ENCODE measurements at regions not wholly inside any gene's neighbourhood (a gene's known extent, or its start where the extent isn't known, plus 50 kb on each side); places are given as distances from the start of the nearest gene placed in this dataset.
"Not testable (repeated sequence)": the region's sequence is repeated elsewhere in the genome, so short reads cannot be mapped to it uniquely, and the experiment has no call there.

- Histone ChIP-seq H3K27ac (ENCODE audit: low read depth, low read length) (no peak overlapping the region), H3K36me3 (ENCODE audit: control insufficient read depth, insufficient read depth, low read length) (no peaks in the 10 kb centered on the region), H3K4me1 (ENCODE audit: control insufficient read depth, insufficient read depth, low read length) (peaks cover under 1% of the 10 kb centered on the region; the same call in 1 of the 2 replicates), H3K27me3 (ENCODE audit: control insufficient read depth, insufficient read depth, low read length) (no peaks in the 10 kb centered on the region), H3K9me3 (ENCODE audit: control insufficient read depth, insufficient read depth, low read depth, low read length) (no peaks in the 10 kb centered on the region), H3K4me3 (ENCODE audit: low read depth, low read length) (no peak overlapping the region), H3K9ac (ENCODE audit: low read length) (no peak overlapping the region)
Observed at GRCh38 chr3:177493091-177493490, 295.8 kb upstream of the TBL1XR1 start.

DNA sequence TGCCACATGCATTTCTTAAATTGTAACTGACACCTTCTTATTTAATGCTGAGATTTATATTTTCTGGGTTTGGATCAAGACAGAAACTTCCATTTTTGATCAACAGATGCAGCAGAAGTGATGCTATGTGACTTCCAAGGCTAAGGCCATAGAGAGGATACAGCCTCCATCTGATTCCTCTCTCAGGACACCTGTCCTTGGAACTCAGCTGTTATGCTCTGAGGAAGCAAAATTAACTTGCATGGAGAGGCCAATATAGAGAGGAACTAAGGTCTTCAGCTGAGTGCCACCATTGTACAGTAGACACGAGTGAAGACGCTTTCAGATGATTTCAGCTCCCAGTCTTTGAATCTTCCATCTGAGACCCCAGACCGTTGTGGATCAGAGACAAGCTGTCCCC, 296.9 kb upstream of the TBL1XR1 start:
- Histone ChIP-seq H3K27me3 (ENCODE audit: control insufficient read depth, insufficient read depth, low read length) (no peaks in the 10 kb centered on the region), H3K9ac (ENCODE audit: low read length) (no peak overlapping the region), H3K4me1 (ENCODE audit: control insufficient read depth, insufficient read depth, low read length) (no peaks in the 10 kb centered on the region; the same call in 1 of the 2 replicates), H3K27ac (ENCODE audit: low read depth, low read length) (no peak overlapping the region), H3K9me3 (ENCODE audit: control insufficient read depth, insufficient read depth, low read depth, low read length) (no peaks in the 10 kb centered on the region), H3K4me3 (ENCODE audit: low read depth, low read length) (no peak overlapping the region), H3K36me3 (ENCODE audit: control insufficient read depth, insufficient read depth, low read length) (no peaks in the 10 kb centered on the region)

DNA sequence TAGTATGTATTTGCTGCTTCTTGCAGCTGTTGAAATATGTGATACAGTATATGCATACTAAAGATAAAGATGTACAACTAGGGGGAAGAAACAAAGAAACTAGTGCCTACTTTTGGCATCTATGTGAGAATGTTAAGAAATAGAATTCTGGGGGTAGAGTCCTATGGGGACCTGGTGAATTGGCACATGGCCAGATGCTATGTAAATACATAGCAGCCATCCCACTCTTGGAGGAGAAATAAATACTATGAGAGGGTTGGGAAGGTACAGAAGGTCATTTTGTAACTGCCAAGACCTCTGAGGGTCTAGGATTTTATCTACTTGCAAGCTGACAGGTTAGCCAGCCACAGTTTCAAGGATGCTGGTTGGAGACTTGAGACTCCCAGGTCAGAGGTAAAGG, 298.3 kb upstream of the TBL1XR1 start:
- Histone ChIP-seq H3K4me3 (ENCODE audit: low read depth, low read length) (no peak overlapping the region), H3K27me3 (ENCODE audit: control insufficient read depth, insufficient read depth, low read length) (no peaks in the 10 kb centered on the region), H3K27ac (ENCODE audit: low read depth, low read length) (no peak overlapping the region), H3K9ac (ENCODE audit: low read length) (no peak overlapping the region), H3K4me1 (ENCODE audit: control insufficient read depth, insufficient read depth, low read length) (no peaks in the 10 kb centered on the region; the same call in 1 of the 2 replicates), H3K9me3 (ENCODE audit: control insufficient read depth, insufficient read depth, low read depth, low read length) (no peaks in the 10 kb centered on the region), H3K36me3 (ENCODE audit: control insufficient read depth, insufficient read depth, low read length) (no peaks in the 10 kb centered on the region)

DNA sequence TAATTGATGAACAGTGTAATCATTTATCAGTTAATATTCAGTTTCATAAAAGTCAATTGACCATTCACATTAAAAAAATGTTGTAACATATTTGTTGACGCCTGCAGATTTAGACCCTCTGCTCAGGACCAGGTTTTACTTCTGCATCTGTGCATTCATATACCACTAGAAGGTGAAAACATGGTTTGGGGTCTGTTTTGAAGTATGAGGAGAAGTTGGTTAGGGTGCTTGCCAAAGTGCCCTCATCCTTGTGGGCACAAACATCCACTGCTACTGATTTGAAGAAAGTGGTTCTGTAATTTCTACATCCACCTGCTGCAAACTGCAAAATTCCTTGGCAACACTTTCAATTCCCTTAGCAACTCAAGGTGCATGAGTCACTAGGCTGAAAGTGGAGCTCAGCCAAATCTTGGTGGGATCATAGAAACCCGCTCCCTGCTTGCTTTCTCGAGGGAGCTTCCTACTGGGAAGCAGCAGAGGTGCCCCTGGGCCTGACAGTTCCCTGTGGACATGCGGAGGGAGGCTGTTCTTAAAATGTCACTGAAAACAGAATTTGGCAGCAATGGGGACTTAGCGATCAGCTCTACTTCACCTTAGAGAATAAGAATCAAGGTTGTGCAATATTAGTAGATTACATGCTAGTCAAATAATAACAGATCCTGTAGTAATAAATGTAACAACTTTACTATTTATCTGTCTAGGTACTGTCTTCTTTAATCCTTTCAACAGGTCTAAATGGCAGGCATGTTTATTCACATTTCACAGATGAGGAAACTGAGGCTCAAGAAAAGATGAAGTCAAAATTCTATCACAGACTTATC, 301.0 kb upstream of the TBL1XR1 start:
- Histone ChIP-seq H3K9ac (ENCODE audit: low read length) (no peak overlapping the region), H3K4me3 (ENCODE audit: low read depth, low read length) (no peak overlapping the region), H3K27ac (ENCODE audit: low read depth, low read length) (no peak overlapping the region), H3K9me3 (ENCODE audit: control insufficient read depth, insufficient read depth, low read depth, low read length) (no peaks in the 10 kb centered on the region), H3K36me3 (ENCODE audit: control insufficient read depth, insufficient read depth, low read length) (no peaks in the 10 kb centered on the region), H3K27me3 (ENCODE audit: control insufficient read depth, insufficient read depth, low read length) (no peaks in the 10 kb centered on the region), H3K4me1 (ENCODE audit: control insufficient read depth, insufficient read depth, low read length) (no peaks in the 10 kb centered on the region)

DNA sequence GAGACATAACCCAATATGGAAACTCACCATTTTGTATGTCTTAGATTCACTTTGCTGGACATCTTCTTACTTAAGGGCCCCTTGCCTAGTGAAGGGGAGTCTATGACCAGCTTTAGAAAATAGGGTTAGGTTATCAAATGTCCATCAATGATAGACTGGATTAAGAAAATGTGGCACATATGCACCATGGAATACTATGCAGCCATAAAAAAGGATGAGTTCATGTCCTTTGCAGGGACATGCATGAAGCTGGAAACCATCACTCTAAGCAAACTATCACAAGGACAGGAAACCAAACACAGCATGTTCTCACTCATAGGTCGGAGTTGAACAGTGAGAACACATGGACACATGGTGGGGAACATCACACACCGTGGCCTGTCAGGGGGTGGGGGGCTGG, 301.8 kb upstream of the TBL1XR1 start:
- H3K27me3 ChIP-seq (ENCODE audit: control insufficient read depth, insufficient read depth, low read length); H3K4me1 ChIP-seq (ENCODE audit: control insufficient read depth, insufficient read depth, low read length); H3K9ac ChIP-seq (ENCODE audit: low read length); H3K27ac ChIP-seq (ENCODE audit: low read depth, low read length); H3K36me3 ChIP-seq (ENCODE audit: control insufficient read depth, insufficient read depth, low read length); H3K4me3 ChIP-seq (ENCODE audit: low read depth, low read length); H3K9me3 ChIP-seq (ENCODE audit: control insufficient read depth, insufficient read depth, low read depth, low read length): not testable (repeated sequence)

DNA sequence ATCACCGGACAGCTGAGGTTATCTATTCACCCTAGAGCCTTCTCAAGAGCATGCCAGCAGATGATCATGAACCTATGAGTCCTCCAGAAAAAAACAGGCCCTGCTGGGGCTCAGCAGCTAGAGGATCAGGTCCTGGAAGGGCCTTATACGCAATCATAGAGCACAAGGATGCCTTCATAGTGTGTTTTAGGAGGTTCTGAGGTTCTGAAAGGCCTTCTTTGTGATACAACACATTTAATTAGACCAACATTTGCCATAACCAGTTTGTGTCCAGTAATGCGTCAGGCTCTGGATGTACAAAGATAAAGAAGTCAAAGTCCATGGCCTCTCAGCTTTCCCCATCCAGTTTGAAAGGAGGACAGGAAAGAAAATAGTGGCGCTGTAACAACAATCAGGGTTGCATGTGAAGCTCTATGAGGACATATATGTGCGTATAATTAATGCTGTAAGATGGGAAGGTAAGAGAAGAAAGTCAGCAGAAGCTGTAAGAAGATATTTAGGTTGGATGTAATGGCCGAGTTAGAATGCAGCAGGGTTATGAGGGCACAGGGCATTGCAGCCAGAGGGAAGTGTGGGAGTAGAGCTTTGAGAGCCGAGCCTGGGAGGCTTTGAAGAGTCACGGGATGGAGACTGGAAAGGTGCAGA, 302.6 kb upstream of the TBL1XR1 start:
- H3K27me3 ChIP-seq (ENCODE audit: control insufficient read depth, insufficient read depth, low read length), result no peaks in the 10 kb centered on the region
- H3K27ac ChIP-seq (ENCODE audit: low read depth, low read length), result no peak overlapping the region
- no peak overlapping the region for H3K9ac ChIP-seq (ENCODE audit: low read length)
- no peak overlapping the region for H3K4me3 ChIP-seq (ENCODE audit: low read depth, low read length)
- H3K4me1 ChIP-seq (ENCODE audit: control insufficient read depth, insufficient read depth, low read length), result no peaks in the 10 kb centered on the region
- H3K36me3 ChIP-seq (ENCODE audit: control insufficient read depth, insufficient read depth, low read length), result no peaks in the 10 kb centered on the region
- H3K9me3 ChIP-seq (ENCODE audit: control insufficient read depth, insufficient read depth, low read depth, low read length), result no peaks in the 10 kb centered on the region

GRCh38 chr3:177510693-177511216, 313.5 kb upstream of the TBL1XR1 start:
- H3K4me1 ChIP-seq (ENCODE audit: control insufficient read depth, insufficient read depth, low read length), result peaks cover 5% of the 10 kb centered on the region; the same call in 1 of the 2 replicates
- H3K4me3 ChIP-seq (ENCODE audit: low read depth, low read length), result no peak overlapping the region
- H3K9ac ChIP-seq (ENCODE audit: low read length), result no peak overlapping the region
- no peaks in the 10 kb centered on the region for H3K36me3 ChIP-seq (ENCODE audit: control insufficient read depth, insufficient read depth, low read length)
- H3K27ac ChIP-seq (ENCODE audit: low read depth, low read length), result no peak overlapping the region
- no peaks in the 10 kb centered on the region for H3K9me3 ChIP-seq (ENCODE audit: control insufficient read depth, insufficient read depth, low read depth, low read length)
- no peaks in the 10 kb centered on the region for H3K27me3 ChIP-seq (ENCODE audit: control insufficient read depth, insufficient read depth, low read length)

DNA sequence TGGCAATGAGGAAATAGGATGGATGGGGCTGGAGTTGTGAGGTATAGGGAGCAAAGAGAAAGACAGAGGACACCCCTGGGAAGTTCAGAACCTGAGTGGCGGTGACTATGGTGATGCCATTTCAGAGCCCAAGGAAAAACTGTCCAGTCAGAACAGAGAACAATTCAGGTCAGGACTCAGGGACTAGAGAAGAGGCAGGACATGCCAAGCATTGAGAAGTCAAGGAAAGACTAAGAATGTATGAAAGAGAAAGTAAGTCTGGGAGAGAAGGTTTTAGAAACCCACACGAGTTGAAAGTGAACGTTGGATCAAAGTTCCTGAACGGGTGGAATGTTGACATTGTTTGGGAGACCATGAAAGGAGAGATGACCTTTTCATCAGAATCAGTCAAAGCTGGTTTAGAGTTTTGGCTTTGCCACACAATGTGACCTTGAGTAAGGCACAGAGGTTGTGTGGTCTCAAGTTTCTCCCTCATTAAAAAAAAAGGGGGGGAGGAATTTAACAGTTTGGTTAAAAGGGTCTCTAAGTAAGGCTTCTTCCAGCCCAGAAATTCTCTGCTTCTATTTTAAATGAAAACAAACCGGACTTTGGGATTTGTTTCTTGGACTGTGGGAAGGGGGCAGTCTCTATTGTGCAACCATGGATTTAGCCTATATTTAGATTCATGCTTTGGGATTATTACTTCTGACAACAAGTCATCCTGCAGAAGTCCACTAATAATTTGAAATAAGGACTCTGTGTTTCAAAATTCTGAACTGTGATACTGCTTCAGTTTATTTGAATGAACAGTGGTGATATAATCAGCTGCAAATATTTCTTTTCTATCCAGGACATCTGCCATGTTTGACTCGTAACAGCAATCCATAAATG, 315.9 kb upstream of the TBL1XR1 start:
- Histone ChIP-seq H3K9me3 (ENCODE audit: control insufficient read depth, insufficient read depth, low read depth, low read length) (no peaks in the 10 kb centered on the region), H3K36me3 (ENCODE audit: control insufficient read depth, insufficient read depth, low read length) (no peaks in the 10 kb centered on the region), H3K4me3 (ENCODE audit: low read depth, low read length) (no peak overlapping the region), H3K4me1 (ENCODE audit: control insufficient read depth, insufficient read depth, low read length) (peaks cover 11% of the 10 kb centered on the region), H3K27me3 (ENCODE audit: control insufficient read depth, insufficient read depth, low read length) (no peaks in the 10 kb centered on the region), H3K9ac (ENCODE audit: low read length) (no peak overlapping the region), H3K27ac (ENCODE audit: low read depth, low read length) (no peak overlapping the region)

GRCh38 chr3:177513815-177514610, 316.7 kb upstream of the TBL1XR1 start:
- Histone ChIP-seq H3K9me3 (ENCODE audit: control insufficient read depth, insufficient read depth, low read depth, low read length) (no peaks in the 10 kb centered on the region), H3K36me3 (ENCODE audit: control insufficient read depth, insufficient read depth, low read length) (no peaks in the 10 kb centered on the region), H3K9ac (ENCODE audit: low read length) (no peak overlapping the region), H3K27ac (ENCODE audit: low read depth, low read length) (no peak overlapping the region), H3K4me1 (ENCODE audit: control insufficient read depth, insufficient read depth, low read length) (peaks cover 11% of the 10 kb centered on the region), H3K4me3 (ENCODE audit: low read depth, low read length) (no peak overlapping the region), H3K27me3 (ENCODE audit: control insufficient read depth, insufficient read depth, low read length) (no peaks in the 10 kb centered on the region)

All from HUES6 (cell line).